ENCODE measurements at regions not wholly inside any gene's neighbourhood (a gene's known extent, or its start where the extent isn't known, plus 50 kb on each side); places are given as distances from the start of the nearest gene placed in this dataset.

DNA sequence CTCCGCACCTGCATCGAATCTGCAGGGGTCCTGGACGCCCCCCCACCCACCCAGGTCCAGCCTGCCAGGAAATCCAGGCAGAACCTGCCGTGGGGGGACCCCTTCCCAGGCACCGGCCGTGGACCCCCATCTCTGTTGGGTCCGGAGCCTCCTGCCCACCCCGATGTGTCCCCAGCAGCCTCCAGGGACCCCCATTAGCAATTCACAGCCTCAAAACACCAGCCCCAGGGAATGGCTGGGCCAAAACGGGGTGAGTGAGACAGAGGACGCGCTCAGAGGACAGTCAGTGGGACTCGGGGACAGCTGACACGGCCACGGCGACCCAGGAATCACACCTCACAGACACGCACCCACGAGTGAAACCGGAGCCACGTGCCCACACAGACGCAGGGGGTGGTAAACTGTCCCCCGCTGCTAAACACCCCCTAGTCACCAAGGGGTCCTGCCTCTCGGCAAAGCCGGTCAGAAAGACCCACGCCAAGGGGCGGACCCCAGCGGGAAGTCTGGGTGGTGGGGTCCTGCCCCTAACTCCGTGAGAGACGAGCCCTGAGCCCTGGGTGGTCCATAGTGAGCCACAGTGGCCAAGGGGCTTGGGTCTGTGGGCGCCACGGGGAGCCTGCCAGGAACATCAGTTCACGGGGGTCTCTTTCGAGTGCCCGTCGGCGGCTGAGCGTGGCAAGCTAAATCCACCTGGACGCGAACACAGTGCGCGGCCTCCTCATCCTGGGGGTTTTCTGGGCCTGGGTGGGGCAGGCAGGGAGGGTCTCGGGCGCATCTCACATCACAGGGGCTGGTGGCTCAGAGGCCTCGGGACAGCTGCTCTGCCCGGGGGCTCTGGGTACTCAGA lies 126.5 kb upstream of the NKX1-1 start:
- no peak for TF ChIP-seq CTCF (IDR thresholded peaks at IDR 0.05 in 8 of 11, conservative IDR thresholded peaks at IDR 0.05 in 3 of 11)
- no peak for TF ChIP-seq POLR2A (IDR thresholded peaks at IDR 0.05)
- no peak for TF ChIP-seq POLR2AphosphoS5 (IDR thresholded peaks at IDR 0.05)
